ENCODE measurements at regions not wholly inside any gene's neighbourhood (a gene's known extent, or its start where the extent isn't known, plus 50 kb on each side); places are given as distances from the start of the nearest gene placed in this dataset.

DNA sequence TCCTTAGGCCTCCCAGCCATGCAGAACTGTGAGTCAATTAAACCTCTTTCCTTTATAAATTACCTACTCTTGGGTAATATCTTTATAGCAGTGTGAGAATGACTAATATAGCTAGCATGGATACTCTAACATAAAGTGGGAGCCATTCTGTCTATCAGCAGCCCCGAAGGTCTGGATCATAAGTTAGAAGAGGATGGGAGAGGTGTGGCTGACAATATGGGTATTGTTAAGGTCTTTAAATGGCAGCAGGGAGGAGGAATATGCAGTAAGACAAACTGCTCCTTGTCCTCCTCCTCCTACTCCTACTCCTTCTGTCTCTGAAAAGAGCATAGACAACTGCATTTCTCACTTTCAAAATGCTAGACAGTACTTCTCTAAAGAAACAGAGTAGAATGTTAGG, 214.0 kb upstream of the C1orf87 start:
- no peaks in the 10 kb centered on the region for H3K9me3 Mint-ChIP-seq (ENCODE audit: unreplicated experiment)
- H3K27ac Mint-ChIP-seq (ENCODE audit: unreplicated experiment): no peak overlapping the region
- DNase-seq: no peak
- H3K36me3 Mint-ChIP-seq (ENCODE audit: unreplicated experiment): no peaks in the 10 kb centered on the region
- TF ChIP-seq, protein P1, sequence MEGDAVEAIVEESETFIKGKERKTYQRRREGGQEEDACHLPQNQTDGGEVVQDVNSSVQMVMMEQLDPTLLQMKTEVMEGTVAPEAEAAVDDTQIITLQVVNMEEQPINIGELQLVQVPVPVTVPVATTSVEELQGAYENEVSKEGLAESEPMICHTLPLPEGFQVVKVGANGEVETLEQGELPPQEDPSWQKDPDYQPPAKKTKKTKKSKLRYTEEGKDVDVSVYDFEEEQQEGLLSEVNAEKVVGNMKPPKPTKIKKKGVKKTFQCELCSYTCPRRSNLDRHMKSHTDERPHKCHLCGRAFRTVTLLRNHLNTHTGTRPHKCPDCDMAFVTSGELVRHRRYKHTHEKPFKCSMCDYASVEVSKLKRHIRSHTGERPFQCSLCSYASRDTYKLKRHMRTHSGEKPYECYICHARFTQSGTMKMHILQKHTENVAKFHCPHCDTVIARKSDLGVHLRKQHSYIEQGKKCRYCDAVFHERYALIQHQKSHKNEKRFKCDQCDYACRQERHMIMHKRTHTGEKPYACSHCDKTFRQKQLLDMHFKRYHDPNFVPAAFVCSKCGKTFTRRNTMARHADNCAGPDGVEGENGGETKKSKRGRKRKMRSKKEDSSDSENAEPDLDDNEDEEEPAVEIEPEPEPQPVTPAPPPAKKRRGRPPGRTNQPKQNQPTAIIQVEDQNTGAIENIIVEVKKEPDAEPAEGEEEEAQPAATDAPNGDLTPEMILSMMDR (IDR thresholded peaks at IDR 0.05; ENCODE audit: partially characterized antibody, unreplicated experiment): no peak
- no peak overlapping the region for H3K4me3 Mint-ChIP-seq (ENCODE audit: unreplicated experiment)
- peaks cover 4% of the 10 kb centered on the region for H3K27me3 Mint-ChIP-seq (ENCODE audit: unreplicated experiment)
- peaks cover 3% of the 10 kb centered on the region for H3K4me1 Mint-ChIP-seq (ENCODE audit: low read depth, unreplicated experiment)

DNA sequence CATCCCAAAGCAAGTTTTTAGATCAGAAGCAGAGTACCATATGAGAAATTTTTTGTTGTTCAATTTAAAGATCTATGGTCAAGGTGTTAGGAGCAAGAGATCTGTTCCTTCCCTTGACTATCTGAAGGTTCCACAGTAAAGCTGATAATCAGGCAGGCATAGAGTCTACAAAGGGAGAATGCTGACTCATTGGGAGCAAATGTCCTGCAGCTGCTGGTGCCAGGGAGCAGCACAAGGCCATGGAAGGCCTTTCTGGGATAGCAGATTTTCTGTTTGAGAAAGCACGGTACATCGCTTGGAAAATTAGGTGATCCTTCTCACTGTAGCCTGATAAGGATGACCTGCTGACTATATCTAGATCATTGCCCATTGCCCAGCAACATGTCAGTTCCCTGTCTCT, 210.1 kb upstream of the C1orf87 start:
- Mint-ChIP-seq H3K4me1 (ENCODE audit: low read depth, unreplicated experiment) (peaks cover 13% of the 10 kb centered on the region), H3K27ac (ENCODE audit: unreplicated experiment) (no peak overlapping the region), H3K36me3 (ENCODE audit: unreplicated experiment) (no peaks in the 10 kb centered on the region), H3K9me3 (ENCODE audit: unreplicated experiment) (no peaks in the 10 kb centered on the region), H3K27me3 (ENCODE audit: unreplicated experiment) (peaks cover 4% of the 10 kb centered on the region), H3K4me3 (ENCODE audit: unreplicated experiment) (no peak overlapping the region)
- no peak for DNase-seq
- TF ChIP-seq, protein P1 (IDR thresholded peaks at IDR 0.05; ENCODE audit: partially characterized antibody, unreplicated experiment): no peak

DNA sequence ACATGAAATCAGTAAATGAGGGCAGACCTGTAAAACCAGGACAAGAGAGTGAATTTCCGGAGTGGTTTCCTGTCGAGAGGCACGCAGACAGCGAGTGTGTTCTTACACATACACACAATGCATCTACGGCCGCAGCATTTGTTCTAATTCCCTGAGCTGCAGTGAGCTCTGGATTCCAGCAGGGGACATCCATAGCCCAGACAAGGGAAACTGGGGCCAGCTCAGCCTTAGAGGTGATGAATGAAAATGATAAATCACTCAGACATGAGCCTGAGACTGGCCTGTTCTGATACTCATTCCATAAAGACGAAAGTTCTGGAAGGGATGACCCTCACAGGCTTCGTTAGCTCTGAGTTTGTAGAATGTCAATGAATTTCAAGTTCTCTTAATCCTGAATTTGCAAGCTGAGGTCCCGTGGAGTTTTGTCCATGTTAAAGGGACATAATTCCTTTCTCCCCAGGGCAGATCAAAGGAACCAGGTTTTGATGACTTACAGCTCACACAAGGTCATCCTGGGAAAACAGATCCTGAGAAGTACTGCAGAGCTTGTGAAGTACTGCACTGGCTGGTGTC, 207.9 kb upstream of the C1orf87 start:
- DNase-seq: peak; percentile 75
- TF ChIP-seq, protein P1 (IDR thresholded peaks at IDR 0.05; ENCODE audit: partially characterized antibody, unreplicated experiment): peak; percentile 81
- no peak overlapping the region for H3K4me3 Mint-ChIP-seq (ENCODE audit: unreplicated experiment)
- H3K9me3 Mint-ChIP-seq (ENCODE audit: unreplicated experiment): no peaks in the 10 kb centered on the region
- no peak overlapping the region for H3K27ac Mint-ChIP-seq (ENCODE audit: unreplicated experiment)
- peaks cover 13% of the 10 kb centered on the region for H3K4me1 Mint-ChIP-seq (ENCODE audit: low read depth, unreplicated experiment)
- H3K36me3 Mint-ChIP-seq (ENCODE audit: unreplicated experiment): no peaks in the 10 kb centered on the region
- no peaks in the 10 kb centered on the region for H3K27me3 Mint-ChIP-seq (ENCODE audit: unreplicated experiment)

DNA sequence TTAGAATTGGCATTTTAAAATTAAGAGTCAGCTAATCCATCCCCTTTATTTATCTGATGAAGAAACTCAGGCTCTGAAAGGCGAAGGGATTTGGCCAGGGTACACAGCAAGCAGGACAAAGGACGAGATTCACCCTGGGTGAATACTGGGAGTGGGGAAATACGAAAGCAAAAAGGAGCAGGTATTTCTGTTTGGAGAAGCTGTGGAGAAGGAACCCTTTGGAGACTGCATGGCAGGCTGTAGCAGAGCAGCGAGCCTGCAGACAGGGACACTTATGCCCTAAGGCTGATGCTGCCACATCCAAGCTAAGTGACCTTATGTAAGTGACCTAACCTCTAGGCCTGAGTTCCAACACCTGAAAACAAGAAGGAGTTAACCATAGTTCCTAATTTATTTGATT, 207.2 kb upstream of the C1orf87 start:
- TF ChIP-seq, protein P1 (IDR thresholded peaks at IDR 0.05; ENCODE audit: partially characterized antibody, unreplicated experiment): no peak
- Mint-ChIP-seq H3K4me3 (ENCODE audit: unreplicated experiment) (no peak overlapping the region), H3K27ac (ENCODE audit: unreplicated experiment) (no peak overlapping the region), H3K27me3 (ENCODE audit: unreplicated experiment) (no peaks in the 10 kb centered on the region), H3K36me3 (ENCODE audit: unreplicated experiment) (no peaks in the 10 kb centered on the region), H3K4me1 (ENCODE audit: low read depth, unreplicated experiment) (peaks cover 13% of the 10 kb centered on the region), H3K9me3 (ENCODE audit: unreplicated experiment) (no peaks in the 10 kb centered on the region)
- peak; percentile 20 for DNase-seq

DNA sequence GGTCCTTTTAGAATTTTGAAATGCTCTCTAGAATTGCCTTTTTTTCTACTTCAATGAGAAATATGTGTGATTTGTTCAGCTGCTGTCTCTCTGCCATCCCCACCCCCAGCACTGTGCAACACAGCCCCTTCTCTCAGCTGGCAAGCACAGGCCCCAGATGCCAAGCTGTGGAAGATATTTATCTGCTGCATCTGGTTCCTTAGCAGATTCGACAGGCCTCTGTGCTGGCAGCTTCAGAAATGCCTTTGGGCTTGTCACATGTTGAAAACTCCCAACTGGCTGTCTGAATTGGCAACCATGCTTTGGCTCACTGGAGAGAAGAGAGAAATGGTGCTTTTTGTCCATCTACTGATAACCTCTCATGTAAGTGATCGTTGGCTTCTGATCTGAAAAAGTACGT, 206.7 kb upstream of the C1orf87 start:
- Mint-ChIP-seq H3K9me3 (ENCODE audit: unreplicated experiment) (no peaks in the 10 kb centered on the region), H3K27ac (ENCODE audit: unreplicated experiment) (no peak overlapping the region), H3K4me3 (ENCODE audit: unreplicated experiment) (no peak overlapping the region), H3K36me3 (ENCODE audit: unreplicated experiment) (no peaks in the 10 kb centered on the region), H3K27me3 (ENCODE audit: unreplicated experiment) (no peaks in the 10 kb centered on the region), H3K4me1 (ENCODE audit: low read depth, unreplicated experiment) (peaks cover 13% of the 10 kb centered on the region)
- TF ChIP-seq, protein P1 (IDR thresholded peaks at IDR 0.05; ENCODE audit: partially characterized antibody, unreplicated experiment): no peak
- DNase-seq: peak; percentile 18

All from glutamatergic neuron (in vitro differentiated cells).